Heart left ventricle (tissue), 13 donors: ENCODE measurements at regions not wholly inside any gene's neighbourhood (a gene's known extent, or its start where the extent isn't known, plus 50 kb on each side); places are given as distances from the start of the nearest gene placed in this dataset.

ENCODE experiments used
- POLR2A ChIP-seq, 2 donors: fragments of 450-650 bp; IDR thresholded peaks; one replicate each; pipeline ENCODE4 v1.6.1; 2017; ENCODE audit warnings: antibody characterized with exemption in 2 of 2, mild to moderate bottlenecking in 2 of 2, moderate library complexity in 2 of 2
- TF ChIP-seq, protein P1 (sequence below), 12 donors: fragments of 200-600 bp; sonication (generic) in 4 of 12; IDR thresholded peaks; one replicate each; pipeline versions ENCODE4 v1.5.0 to v1.8.0; 2018 to 2022; ENCODE audit warnings: antibody characterized with exemption in 12 of 12, mild to moderate bottlenecking in 5 of 12
- donor health status: ischemic (EF 13 %, LVEDD 7.1; RV severe dilation, severe dysfunction).
- donor health status: DM: no; HTN: yes; CAD: no.
- donor health status: DM: no; HTN: no; CAD: no.
- donor health status: ischemic (EF 25% LVEDD 6.9; RV normal size, moderate dysfunction).
- donor health status: ischemic (EF 25% LVEDD 5.7; RV mildly dilated, moderate dysfunction).
- donor health status: ischemic (EF 35%, LVEDD 5.7; RV mildly dilated, moderate dysfunction).
- donor health status: nonischemic (EF 11% LVEDD 7.7; RV severe dilation, severe dysfunction).
- donor health status: DM: yes; HTN: yes; CAD: no.
- donor health status: PGD.
- donor health status: ischemic (EF 29% LVEDD 5.4; RV normal size, mild dysfunction).
- donor health status: nonischemic (EF 23%, LVEDD 6.1; RV moderate dilation, normal function).

DNA sequence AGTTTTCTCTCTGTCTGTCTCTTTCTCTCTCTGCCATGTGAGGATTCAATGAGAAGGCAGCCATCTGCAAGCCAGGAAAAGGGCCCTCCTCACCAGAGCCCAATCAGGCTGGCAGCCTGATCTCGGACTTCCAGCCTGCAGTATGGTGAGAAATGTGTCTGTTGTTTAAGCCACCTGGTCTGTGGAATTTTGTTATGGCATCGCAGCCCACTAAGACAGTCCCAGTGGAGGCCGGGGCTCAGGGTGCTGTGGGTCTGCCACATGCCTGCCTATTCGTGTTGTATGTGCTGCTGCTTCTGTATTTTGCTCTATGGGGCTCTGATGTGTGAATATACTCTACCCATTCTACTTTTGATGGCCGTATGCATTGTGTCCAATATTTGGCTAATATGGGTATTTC lies 139.0 kb upstream of the HS6ST1 start:
- TF ChIP-seq, protein P1, sequence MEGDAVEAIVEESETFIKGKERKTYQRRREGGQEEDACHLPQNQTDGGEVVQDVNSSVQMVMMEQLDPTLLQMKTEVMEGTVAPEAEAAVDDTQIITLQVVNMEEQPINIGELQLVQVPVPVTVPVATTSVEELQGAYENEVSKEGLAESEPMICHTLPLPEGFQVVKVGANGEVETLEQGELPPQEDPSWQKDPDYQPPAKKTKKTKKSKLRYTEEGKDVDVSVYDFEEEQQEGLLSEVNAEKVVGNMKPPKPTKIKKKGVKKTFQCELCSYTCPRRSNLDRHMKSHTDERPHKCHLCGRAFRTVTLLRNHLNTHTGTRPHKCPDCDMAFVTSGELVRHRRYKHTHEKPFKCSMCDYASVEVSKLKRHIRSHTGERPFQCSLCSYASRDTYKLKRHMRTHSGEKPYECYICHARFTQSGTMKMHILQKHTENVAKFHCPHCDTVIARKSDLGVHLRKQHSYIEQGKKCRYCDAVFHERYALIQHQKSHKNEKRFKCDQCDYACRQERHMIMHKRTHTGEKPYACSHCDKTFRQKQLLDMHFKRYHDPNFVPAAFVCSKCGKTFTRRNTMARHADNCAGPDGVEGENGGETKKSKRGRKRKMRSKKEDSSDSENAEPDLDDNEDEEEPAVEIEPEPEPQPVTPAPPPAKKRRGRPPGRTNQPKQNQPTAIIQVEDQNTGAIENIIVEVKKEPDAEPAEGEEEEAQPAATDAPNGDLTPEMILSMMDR (IDR thresholded peaks at IDR 0.05): no peak
- no peak for TF ChIP-seq POLR2A (IDR thresholded peaks at IDR 0.05)
